ENCODE measurements at regions not wholly inside any gene's neighbourhood (a gene's known extent, or its start where the extent isn't known, plus 50 kb on each side); places are given as distances from the start of the nearest gene placed in this dataset.

DNA sequence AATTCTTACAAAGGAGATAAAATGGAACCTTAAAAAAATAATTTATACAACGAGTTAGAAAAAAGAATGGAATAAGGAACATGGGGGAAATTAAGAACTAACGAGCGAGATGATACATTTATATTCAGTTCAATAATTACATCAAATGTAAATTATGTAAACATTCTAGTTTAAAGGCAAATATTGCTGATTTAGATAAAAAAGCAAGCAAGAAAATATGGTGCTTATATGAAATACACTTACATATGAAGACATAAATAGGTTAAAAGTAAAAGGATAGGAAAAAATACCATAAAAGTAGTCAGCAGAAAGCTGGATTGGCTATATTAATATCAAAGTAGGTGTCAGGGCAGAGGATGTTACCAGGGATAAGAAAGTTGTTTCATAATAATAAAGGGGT lies 127.0 kb upstream of the AHR start:
- no peaks in the 10 kb centered on the region for H3K9me3 ChIP-seq
- no peaks in the 10 kb centered on the region for H3K27me3 ChIP-seq
- intact Hi-C loops (cut with DNase I): no loop called here
- no peaks in the 10 kb centered on the region for H3K36me3 ChIP-seq
- no peak for DNase-seq
- no peak overlapping the region for H3K4me3 ChIP-seq
- no peak for ATAC-seq
- no peak overlapping the region for H3K27ac ChIP-seq
- no peaks in the 10 kb centered on the region for H3K4me1 ChIP-seq
- TF ChIP-seq, protein P1, sequence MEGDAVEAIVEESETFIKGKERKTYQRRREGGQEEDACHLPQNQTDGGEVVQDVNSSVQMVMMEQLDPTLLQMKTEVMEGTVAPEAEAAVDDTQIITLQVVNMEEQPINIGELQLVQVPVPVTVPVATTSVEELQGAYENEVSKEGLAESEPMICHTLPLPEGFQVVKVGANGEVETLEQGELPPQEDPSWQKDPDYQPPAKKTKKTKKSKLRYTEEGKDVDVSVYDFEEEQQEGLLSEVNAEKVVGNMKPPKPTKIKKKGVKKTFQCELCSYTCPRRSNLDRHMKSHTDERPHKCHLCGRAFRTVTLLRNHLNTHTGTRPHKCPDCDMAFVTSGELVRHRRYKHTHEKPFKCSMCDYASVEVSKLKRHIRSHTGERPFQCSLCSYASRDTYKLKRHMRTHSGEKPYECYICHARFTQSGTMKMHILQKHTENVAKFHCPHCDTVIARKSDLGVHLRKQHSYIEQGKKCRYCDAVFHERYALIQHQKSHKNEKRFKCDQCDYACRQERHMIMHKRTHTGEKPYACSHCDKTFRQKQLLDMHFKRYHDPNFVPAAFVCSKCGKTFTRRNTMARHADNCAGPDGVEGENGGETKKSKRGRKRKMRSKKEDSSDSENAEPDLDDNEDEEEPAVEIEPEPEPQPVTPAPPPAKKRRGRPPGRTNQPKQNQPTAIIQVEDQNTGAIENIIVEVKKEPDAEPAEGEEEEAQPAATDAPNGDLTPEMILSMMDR (IDR thresholded peaks at IDR 0.05): no peak

DNA sequence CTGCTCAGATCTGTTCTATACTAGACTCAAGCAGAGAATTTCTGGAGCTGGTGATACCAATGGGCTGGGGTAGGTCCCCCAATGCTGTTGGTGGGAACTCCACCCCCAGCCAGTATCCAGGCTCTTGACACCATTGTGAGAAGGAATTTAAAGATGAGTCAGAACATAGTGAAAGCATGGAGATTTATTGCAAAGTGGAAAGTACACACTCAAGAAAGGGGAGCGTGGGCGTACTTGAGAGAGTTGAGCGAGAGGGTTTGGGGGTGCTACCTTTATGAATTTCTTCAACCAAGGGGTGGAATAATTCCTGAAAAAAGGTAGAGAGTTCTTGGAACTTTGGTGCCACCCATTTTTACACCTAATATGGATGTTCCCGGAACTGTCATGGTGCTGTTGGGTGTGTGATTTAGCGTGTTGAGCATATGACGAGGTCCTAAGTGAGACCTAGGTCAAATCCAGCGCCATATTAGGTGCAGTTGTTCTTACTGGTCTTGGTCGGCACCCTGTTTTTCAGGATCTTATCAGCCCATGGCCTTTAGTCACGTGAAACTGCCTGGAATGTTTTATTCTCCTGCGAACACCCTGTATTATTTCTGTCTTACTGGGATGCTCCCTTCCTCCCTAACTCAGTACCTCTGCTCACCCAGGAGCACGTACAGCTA lies 122.0 kb upstream of the AHR start:
- H3K9me3 ChIP-seq: no peaks in the 10 kb centered on the region

DNA sequence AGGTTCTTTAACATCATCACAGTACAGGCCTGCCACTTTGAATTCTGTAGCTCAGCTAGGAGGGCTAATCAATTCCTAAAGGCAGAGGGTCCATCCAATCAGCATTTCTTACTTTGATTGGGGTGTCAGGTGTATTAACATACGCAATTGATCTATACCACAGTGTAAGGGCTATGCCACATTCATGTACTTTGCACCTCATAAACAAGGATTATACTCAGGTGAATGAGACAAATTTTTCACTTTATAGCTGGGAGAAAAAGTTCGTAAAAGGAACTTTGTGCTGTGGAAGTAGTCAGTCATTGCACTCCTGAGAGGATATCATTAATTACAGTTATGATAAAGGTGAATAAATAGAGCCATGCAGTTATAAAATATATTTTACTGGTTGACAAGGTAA lies 119.9 kb upstream of the AHR start:
- H3K27ac ChIP-seq: no peak overlapping the region
- intact Hi-C loops (cut with DNase I): no loop called here
- no peaks in the 10 kb centered on the region for H3K36me3 ChIP-seq
- DNase-seq (no peak), ATAC-seq (no peak)
- H3K4me1 ChIP-seq: no peaks in the 10 kb centered on the region
- TF ChIP-seq, protein P1 (IDR thresholded peaks at IDR 0.05): no peak
- no peaks in the 10 kb centered on the region for H3K27me3 ChIP-seq
- no peaks in the 10 kb centered on the region for H3K9me3 ChIP-seq
- no peak overlapping the region for H3K4me3 ChIP-seq

More for the DNA sequence above, 122.0 kb upstream of the AHR start:
- H3K27me3 ChIP-seq: no peaks in the 10 kb centered on the region
- ATAC-seq (no peak), DNase-seq (no peak)
- no peak overlapping the region for H3K27ac ChIP-seq
- H3K36me3 ChIP-seq: no peaks in the 10 kb centered on the region
- TF ChIP-seq, protein P1 (IDR thresholded peaks at IDR 0.05): no peak
- intact Hi-C loops (cut with DNase I): no loop called here
- no peak overlapping the region for H3K4me3 ChIP-seq
- no peaks in the 10 kb centered on the region for H3K4me1 ChIP-seq

DNA sequence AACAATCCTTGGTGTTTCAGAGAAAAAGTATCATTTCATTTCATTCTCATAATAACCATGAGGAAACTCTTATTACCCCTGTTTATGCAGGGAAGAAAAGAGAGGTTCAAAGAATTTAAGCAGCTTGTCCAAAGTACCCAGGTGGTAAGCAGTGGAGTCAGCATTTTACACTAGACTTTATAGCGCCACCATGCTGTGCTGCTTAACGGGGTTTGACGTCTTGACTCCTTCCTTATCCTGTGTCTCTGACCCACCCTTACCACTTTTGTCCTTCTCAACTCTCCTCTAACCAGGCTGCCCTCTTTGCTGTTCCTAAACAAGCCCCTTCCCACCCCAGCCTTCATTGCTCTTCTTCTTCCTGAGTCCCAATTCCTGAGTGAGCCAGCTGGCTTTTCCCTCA lies 117.0 kb upstream of the AHR start:
- intact Hi-C loops (cut with DNase I): no loop called here
- Histone ChIP-seq H3K36me3 (no peaks in the 10 kb centered on the region), H3K27ac (no peak overlapping the region), H3K27me3 (no peaks in the 10 kb centered on the region), H3K9me3 (no peaks in the 10 kb centered on the region), H3K4me1 (peaks cover 10% of the 10 kb centered on the region), H3K4me3 (no peak overlapping the region)
- ATAC-seq (no peak), DNase-seq (no peak)
- TF ChIP-seq, protein P1 (IDR thresholded peaks at IDR 0.05): no peak

DNA sequence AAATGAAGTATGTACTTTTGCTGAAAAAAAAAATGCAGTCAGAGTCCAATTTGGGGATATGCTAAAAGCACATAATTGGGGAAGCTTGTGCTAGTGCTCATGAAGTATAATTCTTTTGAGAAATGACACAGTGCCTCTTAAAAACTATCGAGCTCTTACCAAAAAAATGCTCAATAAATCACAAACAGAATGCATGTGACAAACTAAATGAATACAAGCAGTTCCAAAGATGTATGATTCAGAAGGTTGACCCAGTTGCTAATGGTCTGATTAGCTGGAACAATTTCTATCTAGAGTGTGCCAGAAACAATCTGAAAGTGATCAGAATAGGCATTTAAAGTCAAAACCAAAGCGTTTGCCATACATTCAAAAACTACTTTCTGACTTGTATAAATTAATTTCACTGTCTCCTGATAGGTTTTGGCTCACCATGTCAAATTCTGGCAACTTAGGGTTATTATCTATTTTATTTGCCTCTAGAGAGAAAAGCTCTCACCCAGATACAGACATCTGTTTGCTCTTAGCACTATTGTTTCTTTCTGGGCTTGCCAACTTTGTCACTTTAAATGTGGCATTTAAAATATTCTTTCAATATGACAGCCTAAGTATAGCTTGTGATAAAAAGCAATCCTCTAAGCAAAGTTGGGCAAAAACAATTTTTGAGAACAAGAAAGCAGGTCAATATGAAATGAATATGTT lies 114.7 kb upstream of the AHR start:
- no peaks in the 10 kb centered on the region for H3K36me3 ChIP-seq
- no peak overlapping the region for H3K4me3 ChIP-seq
- no peaks in the 10 kb centered on the region for H3K27me3 ChIP-seq
- H3K4me1 ChIP-seq: peaks cover 10% of the 10 kb centered on the region
- intact Hi-C loops (cut with DNase I): no loop called here
- ATAC-seq (no peak), DNase-seq (no peak)
- TF ChIP-seq, protein P1 (IDR thresholded peaks at IDR 0.05): no peak
- no peaks in the 10 kb centered on the region for H3K9me3 ChIP-seq
- no peak overlapping the region for H3K27ac ChIP-seq
